ENCODE measurements at regions not wholly inside any gene's neighbourhood (a gene's known extent, or its start where the extent isn't known, plus 50 kb on each side); places are given as distances from the start of the nearest gene placed in this dataset.
"Not testable (repeated sequence)": the region's sequence is repeated elsewhere in the genome, so short reads cannot be mapped to it uniquely, and the experiment has no call there.

- no peak for DNase-seq
These were observed 173.0 kb upstream of the FBXL7 start for GRCh38 chr5:15326932-15327331.

DNA sequence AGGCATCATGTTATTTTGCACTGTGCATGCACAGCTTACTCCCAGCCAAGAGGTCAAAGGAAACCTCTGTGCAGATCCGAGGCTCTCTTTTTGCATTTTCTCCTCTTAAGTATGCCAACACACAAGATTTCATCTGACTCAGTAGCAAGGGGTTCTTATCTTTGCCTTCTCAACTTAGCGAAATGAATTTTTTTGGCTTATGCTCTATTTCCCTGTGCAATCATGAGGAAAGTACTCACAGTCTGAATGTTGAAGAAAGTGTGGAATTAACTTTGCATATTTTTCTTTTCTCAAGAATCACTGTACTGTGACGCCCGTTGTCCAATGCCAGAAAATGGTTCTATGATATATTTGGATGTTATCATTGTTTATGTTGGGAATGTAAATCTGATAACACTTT is 173.5 kb upstream of the FBXL7 start:
- DNase-seq, result no peak

DNA sequence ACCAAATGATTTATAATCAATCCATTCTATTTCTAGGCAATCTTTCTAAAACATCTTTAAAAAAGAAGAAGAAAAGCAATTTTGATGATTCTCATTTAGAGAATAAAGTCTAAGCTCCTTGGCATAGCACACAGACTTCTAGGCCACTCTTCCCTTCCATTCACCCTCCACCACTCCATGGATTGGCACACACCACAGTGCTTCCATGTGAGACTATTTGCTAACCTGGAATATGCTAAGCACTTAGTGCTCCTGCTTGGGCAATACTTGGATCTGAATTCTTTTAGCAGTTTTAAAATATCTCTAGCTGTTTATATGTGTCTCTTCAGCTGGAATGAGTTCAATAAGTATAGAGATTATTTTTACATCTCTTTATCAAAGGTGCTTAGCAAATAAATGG is 177.6 kb upstream of the FBXL7 start:
- DNase-seq, result no peak

GRCh38 chr5:15321776-15322175 is 178.2 kb upstream of the FBXL7 start:
- no peak for DNase-seq

- DNase-seq, result no peak
These were observed 179.1 kb upstream of the FBXL7 start for GRCh38 chr5:15320871-15321270.

- no peak for DNase-seq
These were observed 194.8 kb upstream of the FBXL7 start for GRCh38 chr5:15304914-15305834.

DNA sequence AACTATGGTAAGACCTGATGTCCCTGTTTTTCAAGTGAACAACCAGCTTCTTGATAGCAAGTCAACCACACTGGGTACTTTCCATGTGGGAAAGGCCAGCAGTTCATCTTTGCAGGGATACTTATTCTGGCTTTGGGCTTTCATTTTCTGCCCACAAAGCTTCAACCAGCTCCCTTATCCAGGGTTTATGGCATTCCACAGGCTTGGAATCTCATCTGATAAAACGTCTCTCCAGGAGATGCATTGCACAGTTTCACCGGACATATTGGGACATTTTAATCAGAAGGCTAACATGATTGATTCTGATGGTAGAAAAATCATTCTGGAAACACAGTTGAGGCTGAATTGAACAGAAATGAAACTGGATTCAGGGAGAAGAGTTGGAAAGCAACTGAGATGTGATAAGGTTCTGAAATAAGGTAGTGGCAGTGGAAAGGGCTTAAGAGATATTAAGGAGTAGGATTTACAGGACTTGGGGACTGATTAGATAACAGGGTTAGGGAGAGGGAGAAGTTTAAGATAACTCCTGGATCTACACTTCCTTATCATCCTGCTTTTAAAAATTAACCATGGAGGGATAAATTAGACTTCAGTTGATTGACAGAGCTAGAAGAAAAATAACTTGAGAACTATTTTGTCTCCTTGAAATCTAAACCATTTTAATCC is 195.8 kb upstream of the FBXL7 start:
- DNase-seq, result no peak

- DNase-seq, result no peak
These were observed 199.8 kb upstream of the FBXL7 start for GRCh38 chr5:15300141-15300540.

DNA sequence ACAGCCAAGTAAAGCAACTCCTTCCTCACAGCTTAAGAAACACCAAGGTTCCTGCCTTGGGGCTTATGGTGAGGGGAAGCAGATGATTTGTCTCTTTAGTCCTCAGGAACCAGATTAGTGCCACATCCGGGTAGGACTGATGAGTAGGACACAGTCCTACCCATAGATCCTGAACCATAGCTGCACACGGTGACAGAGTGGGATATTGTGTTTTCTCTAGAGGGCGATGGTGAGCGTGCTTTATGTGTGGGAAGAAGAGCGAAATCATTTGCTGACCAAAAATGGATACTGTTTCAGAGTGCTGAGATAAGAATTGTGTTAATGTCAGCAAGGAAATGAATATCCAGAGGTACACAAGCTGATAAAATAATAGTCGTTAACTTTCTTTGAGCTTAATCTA is 209.0 kb upstream of the FBXL7 start:
- DNase-seq, result no peak

DNA sequence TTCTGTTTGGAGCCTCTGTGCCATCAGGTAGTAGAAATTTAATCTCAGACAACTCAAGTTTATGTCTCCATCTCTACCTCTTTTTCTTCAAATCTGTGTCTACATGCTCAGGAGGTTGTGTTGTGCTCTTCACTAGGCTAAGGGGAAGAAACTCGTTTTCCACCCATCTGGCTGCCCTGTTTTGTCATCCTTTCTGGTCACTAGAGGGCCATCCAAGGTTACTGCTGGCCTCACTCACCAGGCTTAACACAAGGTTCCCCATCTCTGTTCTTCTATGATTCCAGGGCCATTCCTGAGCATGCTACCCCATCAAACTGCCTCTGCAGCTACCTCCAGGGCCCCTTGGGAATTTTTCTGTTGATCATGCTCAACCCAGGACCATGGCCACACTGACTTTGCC is 213.3 kb upstream of the FBXL7 start:
- no peak for DNase-seq

- no peak for DNase-seq
These were observed 213.9 kb upstream of the FBXL7 start for GRCh38 chr5:15285901-15286583.

DNA sequence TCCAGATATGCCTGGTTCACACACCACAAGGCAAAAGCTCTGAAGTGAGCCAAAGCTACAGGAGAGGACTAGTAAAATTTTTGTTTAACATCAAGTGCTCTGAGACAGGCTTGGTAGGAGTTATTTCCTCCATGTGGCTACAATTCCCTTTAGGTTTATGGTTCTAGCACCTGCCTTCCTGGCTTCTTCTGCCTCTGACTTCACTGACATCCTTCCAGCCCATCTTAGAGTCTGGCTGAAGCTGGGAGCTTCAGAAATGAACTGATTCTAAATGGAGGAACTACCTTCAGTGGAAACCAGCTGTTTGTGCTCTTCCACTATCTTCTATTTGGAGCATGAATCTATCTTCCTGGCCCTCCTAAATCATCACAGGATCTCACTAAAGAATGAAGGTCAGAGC is 215.3 kb upstream of the FBXL7 start:
- DNase-seq, result no peak

- DNase-seq, result no peak
These were observed 216.9 kb upstream of the FBXL7 start for GRCh38 chr5:15283076-15283475.

GRCh38 chr5:15282611-15283010 is 217.4 kb upstream of the FBXL7 start:
- DNase-seq, result no peak

- not testable (repeated sequence) for DNase-seq
These were observed 228.4 kb upstream of the FBXL7 start for GRCh38 chr5:15271596-15271995.

DNA sequence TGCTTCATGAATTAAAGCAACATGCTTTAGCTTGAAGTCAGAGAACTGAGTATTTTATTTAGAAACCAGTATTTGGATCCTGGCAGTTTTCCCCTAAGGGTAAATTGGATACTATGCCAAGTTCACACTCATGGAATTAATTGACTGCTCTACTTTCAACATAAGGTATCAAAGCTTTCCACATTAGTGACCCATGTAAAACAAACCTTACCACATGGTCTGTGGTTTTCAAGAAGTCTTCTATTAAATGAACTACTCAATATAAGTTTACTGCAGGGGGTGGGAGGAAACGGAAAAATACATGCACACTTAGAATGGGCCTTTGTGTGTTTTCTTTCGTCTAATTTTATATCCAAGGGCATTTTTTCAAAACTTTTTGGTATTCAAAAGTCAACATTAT is 232.0 kb upstream of the FBXL7 start:
- DNase-seq, result no peak

GRCh38 chr5:15266841-15267240 is 233.1 kb upstream of the FBXL7 start:
- no peak for DNase-seq

- no peak for DNase-seq
These were observed 233.8 kb upstream of the FBXL7 start for GRCh38 chr5:15266229-15266628.

GRCh38 chr5:15263942-15264341 is 236.0 kb upstream of the FBXL7 start:
- DNase-seq, result no peak

DNA sequence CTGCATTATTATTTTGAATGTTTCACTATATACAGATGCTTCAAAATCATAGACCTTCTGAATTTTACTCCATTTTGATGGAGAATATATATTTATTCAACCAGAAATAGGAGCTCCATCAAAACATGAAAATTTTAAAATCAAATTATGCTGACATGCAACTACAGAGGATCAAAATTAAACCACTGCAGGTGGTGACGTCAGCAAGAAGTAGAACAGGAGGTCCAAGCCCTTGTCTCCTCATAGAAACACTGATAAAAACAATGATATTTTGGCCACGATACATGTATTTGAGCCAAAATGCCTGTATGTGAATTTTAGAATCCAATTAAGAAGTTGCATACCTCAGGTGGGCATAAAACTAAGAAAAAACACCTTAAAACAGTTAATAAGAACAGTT is 236.6 kb upstream of the FBXL7 start:
- no peak for DNase-seq

- DNase-seq, result no peak
These were observed 238.5 kb upstream of the FBXL7 start for GRCh38 chr5:15261269-15261995.

DNA sequence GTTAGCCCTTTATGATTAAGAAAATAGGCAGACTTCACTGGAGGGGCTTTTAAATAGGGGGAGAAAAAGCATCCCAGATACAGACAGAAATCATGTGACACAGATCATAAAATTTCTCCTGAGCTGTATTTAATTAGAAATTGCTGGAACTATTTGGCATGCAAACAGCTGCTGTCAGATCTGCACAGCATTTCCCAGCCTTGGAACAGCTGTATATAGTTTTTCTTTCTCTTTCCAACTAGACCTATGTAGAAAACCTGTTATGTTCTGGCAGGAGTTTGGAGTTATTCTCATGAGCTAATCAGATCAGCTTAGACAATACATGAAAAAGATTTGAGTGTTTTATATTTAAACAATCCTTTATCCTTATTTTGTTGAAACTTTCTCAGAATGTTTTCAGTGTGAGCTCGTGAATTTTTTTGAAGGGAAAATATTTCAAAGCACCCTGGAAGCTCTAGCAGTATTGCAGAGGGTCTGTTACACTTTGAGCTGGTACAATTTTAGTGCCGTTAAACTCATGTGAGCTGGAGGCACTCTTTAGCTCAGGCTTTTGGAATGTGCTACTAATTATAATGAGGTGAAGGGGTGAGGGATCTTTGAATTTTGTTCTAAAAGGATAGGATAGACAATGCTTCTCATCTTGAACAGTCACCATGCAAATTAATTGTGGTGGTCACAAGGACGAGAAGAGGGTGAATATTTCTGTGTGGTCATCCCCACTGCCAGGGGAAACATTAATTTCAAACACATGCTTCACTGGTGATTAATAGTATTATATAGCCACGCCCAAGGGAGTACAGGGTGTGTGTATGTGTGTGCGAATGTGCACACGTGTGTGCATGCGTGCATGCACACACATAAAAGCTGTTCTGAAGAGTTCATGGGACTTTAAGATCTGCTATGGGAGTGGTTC is 239.4 kb upstream of the FBXL7 start:
- DNase-seq, result no peak
